Gastroesophageal sphincter (tissue), 3 donors: ENCODE measurements at regions not wholly inside any gene's neighbourhood (a gene's known extent, or its start where the extent isn't known, plus 50 kb on each side); places are given as distances from the start of the nearest gene placed in this dataset.

Experiments used
- CTCF ChIP-seq, 4 experiments: fragments of 200-600 bp in 2 of 4; fragments of 450-650 bp in 2 of 4; sonication (generic) in 1 of 4; IDR thresholded peaks; one replicate each; pipeline ENCODE4 v1.5.1; 2017 to 2019; ENCODE audit warnings: antibody characterized with exemption in 4 of 4, mild to moderate bottlenecking in 2 of 4, moderate library complexity in 2 of 4
- POLR2AphosphoS5 ChIP-seq: sonication (generic); formaldehyde crosslinking; IDR thresholded peaks from one replicate; pipeline ENCODE4 v1.6.1; 2017; ENCODE audit warnings: antibody characterized with exemption

GRCh38 chr6:44529146-44529905 is 141.8 kb downstream of the CDC5L start:
- TF ChIP-seq POLR2AphosphoS5 = no peak
- no peak for TF ChIP-seq CTCF (IDR thresholded peaks at IDR 0.05)
